ENCODE measurements at regions not wholly inside any gene's neighbourhood (a gene's known extent, or its start where the extent isn't known, plus 50 kb on each side); places are given as distances from the start of the nearest gene placed in this dataset.

DNA sequence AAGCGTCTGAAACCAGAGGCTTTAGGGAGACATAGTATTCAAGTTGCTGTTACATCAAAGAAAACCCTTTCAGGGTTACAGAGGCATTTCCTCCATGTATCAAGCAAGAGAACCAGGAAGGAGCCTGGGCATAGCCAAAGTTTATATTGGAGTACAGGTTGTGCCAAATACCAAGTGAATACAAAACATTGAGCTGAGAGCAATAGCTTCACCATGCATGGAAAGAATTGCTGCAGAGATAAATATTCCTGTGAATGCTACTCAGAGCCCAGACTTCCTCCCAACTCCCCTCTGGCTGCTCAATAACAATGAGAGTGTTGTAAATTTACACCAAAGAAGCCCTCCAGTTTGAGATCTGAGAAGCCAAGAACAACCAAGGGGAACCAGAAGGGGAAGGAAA, 618.9 kb downstream of the DHX35 start:
- TF ChIP-seq, protein P1, sequence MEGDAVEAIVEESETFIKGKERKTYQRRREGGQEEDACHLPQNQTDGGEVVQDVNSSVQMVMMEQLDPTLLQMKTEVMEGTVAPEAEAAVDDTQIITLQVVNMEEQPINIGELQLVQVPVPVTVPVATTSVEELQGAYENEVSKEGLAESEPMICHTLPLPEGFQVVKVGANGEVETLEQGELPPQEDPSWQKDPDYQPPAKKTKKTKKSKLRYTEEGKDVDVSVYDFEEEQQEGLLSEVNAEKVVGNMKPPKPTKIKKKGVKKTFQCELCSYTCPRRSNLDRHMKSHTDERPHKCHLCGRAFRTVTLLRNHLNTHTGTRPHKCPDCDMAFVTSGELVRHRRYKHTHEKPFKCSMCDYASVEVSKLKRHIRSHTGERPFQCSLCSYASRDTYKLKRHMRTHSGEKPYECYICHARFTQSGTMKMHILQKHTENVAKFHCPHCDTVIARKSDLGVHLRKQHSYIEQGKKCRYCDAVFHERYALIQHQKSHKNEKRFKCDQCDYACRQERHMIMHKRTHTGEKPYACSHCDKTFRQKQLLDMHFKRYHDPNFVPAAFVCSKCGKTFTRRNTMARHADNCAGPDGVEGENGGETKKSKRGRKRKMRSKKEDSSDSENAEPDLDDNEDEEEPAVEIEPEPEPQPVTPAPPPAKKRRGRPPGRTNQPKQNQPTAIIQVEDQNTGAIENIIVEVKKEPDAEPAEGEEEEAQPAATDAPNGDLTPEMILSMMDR (IDR thresholded peaks at IDR 0.05; ENCODE audit: poor library complexity) = no peak
- TF ChIP-seq EZH2phosphoT487 (IDR thresholded peaks at IDR 0.05; ENCODE audit: low read depth, severe bottlenecking, unreplicated experiment) (no peak), EZH2 (IDR thresholded peaks at IDR 0.05; ENCODE audit: borderline replicate concordance) (no peak)
